ENCODE measurements at regions not wholly inside any gene's neighbourhood (a gene's known extent, or its start where the extent isn't known, plus 50 kb on each side); places are given as distances from the start of the nearest gene placed in this dataset.

DNA sequence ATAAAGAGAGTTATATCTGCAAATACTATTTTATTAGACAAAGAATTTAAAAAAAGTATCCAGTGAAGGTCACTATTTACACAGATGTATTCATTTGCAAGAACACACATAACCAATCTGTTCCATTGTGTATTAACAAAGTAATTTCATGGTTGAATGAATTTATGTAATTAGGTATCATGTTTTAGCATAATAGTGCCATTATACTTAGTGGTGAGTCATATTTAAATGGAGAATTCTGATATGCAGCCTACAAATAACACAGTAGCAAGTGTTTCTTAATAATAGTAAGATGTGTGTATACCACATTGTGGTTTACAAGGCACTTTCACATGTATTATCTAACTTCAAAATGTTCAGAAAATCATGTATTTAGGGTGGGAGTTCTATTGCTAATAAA lies 1028.5 kb upstream of the ACO1 start:
- no peak overlapping the region for H3K4me3 ChIP-seq (ENCODE audit: control insufficient read depth in 2 of 3, extremely low read depth in 1 of 3, insufficient read depth in 2 of 3, low read depth in 1 of 3, low read length in 3 of 3)
- no peaks in the 10 kb centered on the region for H3K9me1 ChIP-seq (ENCODE audit: control insufficient read depth, extremely low read depth, insufficient read depth, low read length)
- TF ChIP-seq, protein P1, sequence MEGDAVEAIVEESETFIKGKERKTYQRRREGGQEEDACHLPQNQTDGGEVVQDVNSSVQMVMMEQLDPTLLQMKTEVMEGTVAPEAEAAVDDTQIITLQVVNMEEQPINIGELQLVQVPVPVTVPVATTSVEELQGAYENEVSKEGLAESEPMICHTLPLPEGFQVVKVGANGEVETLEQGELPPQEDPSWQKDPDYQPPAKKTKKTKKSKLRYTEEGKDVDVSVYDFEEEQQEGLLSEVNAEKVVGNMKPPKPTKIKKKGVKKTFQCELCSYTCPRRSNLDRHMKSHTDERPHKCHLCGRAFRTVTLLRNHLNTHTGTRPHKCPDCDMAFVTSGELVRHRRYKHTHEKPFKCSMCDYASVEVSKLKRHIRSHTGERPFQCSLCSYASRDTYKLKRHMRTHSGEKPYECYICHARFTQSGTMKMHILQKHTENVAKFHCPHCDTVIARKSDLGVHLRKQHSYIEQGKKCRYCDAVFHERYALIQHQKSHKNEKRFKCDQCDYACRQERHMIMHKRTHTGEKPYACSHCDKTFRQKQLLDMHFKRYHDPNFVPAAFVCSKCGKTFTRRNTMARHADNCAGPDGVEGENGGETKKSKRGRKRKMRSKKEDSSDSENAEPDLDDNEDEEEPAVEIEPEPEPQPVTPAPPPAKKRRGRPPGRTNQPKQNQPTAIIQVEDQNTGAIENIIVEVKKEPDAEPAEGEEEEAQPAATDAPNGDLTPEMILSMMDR (optimal IDR thresholded peaks at IDR 0.05 in 1 of 3, IDR thresholded peaks at IDR 0.05 in 1 of 3, conservative IDR thresholded peaks at IDR 0.05 in 1 of 3; ENCODE audit: extremely low read depth in 1 of 3, insufficient read depth in 2 of 3, low read length in 3 of 3) = no peak
- no peak for TF ChIP-seq EZH2 (IDR thresholded peaks at IDR 0.05; ENCODE audit: low read length)
- no peak overlapping the region for H3K9ac ChIP-seq (ENCODE audit: control insufficient read depth, extremely low read depth, insufficient read depth, low read length)
- H3K27me3 ChIP-seq (ENCODE audit: control insufficient read depth, extremely low read depth, insufficient read depth, low read length) = no peaks in the 10 kb centered on the region
- no peaks in the 10 kb centered on the region for H3K79me2 ChIP-seq (ENCODE audit: control insufficient read depth, insufficient read depth, low read length)
- H4K20me1 ChIP-seq (ENCODE audit: control insufficient read depth, extremely low read depth, insufficient read depth, low read length) = no peaks in the 10 kb centered on the region
- H3K27ac ChIP-seq (ENCODE audit: control insufficient read depth, insufficient read depth, low read length) = no peak overlapping the region
- FAIRE-seq = no peak
- dilution Hi-C loops (cut with MboI; ENCODE audit: extremely low pct_ligation_motif_present, low sequenced_read_pairs) = no loop called here
- H3K4me1 ChIP-seq (ENCODE audit: control insufficient read depth, extremely low read depth, insufficient read depth, low read length) = no peaks in the 10 kb centered on the region
- H3K9me3 ChIP-seq (ENCODE audit: control insufficient read depth, low read depth, low read length) = no peaks in the 10 kb centered on the region
- no peak for DNase-seq (ENCODE audit: low read depth, low spot score)
- H2AFZ ChIP-seq (ENCODE audit: control insufficient read depth, low read length) = no peak overlapping the region
- no peak overlapping the region for H3K4me2 ChIP-seq (ENCODE audit: control insufficient read depth, extremely low read depth, insufficient read depth, low read depth, low read length)
- H3K36me3 ChIP-seq (ENCODE audit: control insufficient read depth in 2 of 2, extremely low read depth in 1 of 2, insufficient read depth in 2 of 2, low read length in 2 of 2) = no peaks in the 10 kb centered on the region

- H3K9me1 ChIP-seq (ENCODE audit: control insufficient read depth, extremely low read depth, insufficient read depth, low read length) = no peaks in the 10 kb centered on the region
- no peak overlapping the region for H3K27ac ChIP-seq (ENCODE audit: control insufficient read depth, insufficient read depth, low read length)
- DNase-seq (ENCODE audit: low read depth, low spot score) = no peak
- H3K9me3 ChIP-seq (ENCODE audit: control insufficient read depth, low read depth, low read length) = no peaks in the 10 kb centered on the region
- H4K20me1 ChIP-seq (ENCODE audit: control insufficient read depth, extremely low read depth, insufficient read depth, low read length) = no peaks in the 10 kb centered on the region
- H3K36me3 ChIP-seq (ENCODE audit: control insufficient read depth in 2 of 2, extremely low read depth in 1 of 2, insufficient read depth in 2 of 2, low read length in 2 of 2) = no peaks in the 10 kb centered on the region
- no peak overlapping the region for H3K9ac ChIP-seq (ENCODE audit: control insufficient read depth, extremely low read depth, insufficient read depth, low read length)
- H3K4me3 ChIP-seq (ENCODE audit: control insufficient read depth in 2 of 3, extremely low read depth in 1 of 3, insufficient read depth in 2 of 3, low read depth in 1 of 3, low read length in 3 of 3) = no peak overlapping the region
- no peaks in the 10 kb centered on the region for H3K27me3 ChIP-seq (ENCODE audit: control insufficient read depth, extremely low read depth, insufficient read depth, low read length)
- no peak overlapping the region for H2AFZ ChIP-seq (ENCODE audit: control insufficient read depth, low read length)
- no peak for FAIRE-seq
- H3K4me2 ChIP-seq (ENCODE audit: control insufficient read depth, extremely low read depth, insufficient read depth, low read depth, low read length) = no peak overlapping the region
- no peaks in the 10 kb centered on the region for H3K4me1 ChIP-seq (ENCODE audit: control insufficient read depth, extremely low read depth, insufficient read depth, low read length)
- no peaks in the 10 kb centered on the region for H3K79me2 ChIP-seq (ENCODE audit: control insufficient read depth, insufficient read depth, low read length)
- TF ChIP-seq EZH2 (IDR thresholded peaks at IDR 0.05; ENCODE audit: low read length) = no peak
- dilution Hi-C loops (cut with MboI; ENCODE audit: extremely low pct_ligation_motif_present, low sequenced_read_pairs) = no loop called here
These were observed 1025.4 kb upstream of the ACO1 start for GRCh38 chr9:31359071-31359470.

- Histone ChIP-seq H3K27ac (ENCODE audit: control insufficient read depth, insufficient read depth, low read length) (no peak overlapping the region), H2AFZ (ENCODE audit: control insufficient read depth, low read length) (no peak overlapping the region), H3K36me3 (ENCODE audit: control insufficient read depth in 2 of 2, extremely low read depth in 1 of 2, insufficient read depth in 2 of 2, low read length in 2 of 2) (no peaks in the 10 kb centered on the region), H3K9ac (ENCODE audit: control insufficient read depth, extremely low read depth, insufficient read depth, low read length) (no peak overlapping the region), H3K27me3 (ENCODE audit: control insufficient read depth, extremely low read depth, insufficient read depth, low read length) (no peaks in the 10 kb centered on the region), H3K9me3 (ENCODE audit: control insufficient read depth, low read depth, low read length) (no peaks in the 10 kb centered on the region), H3K4me1 (ENCODE audit: control insufficient read depth, extremely low read depth, insufficient read depth, low read length) (no peaks in the 10 kb centered on the region), H3K4me3 (ENCODE audit: control insufficient read depth in 2 of 3, extremely low read depth in 1 of 3, insufficient read depth in 2 of 3, low read depth in 1 of 3, low read length in 3 of 3) (no peak overlapping the region), H3K9me1 (ENCODE audit: control insufficient read depth, extremely low read depth, insufficient read depth, low read length) (no peaks in the 10 kb centered on the region), H4K20me1 (ENCODE audit: control insufficient read depth, extremely low read depth, insufficient read depth, low read length) (no peaks in the 10 kb centered on the region), H3K4me2 (ENCODE audit: control insufficient read depth, extremely low read depth, insufficient read depth, low read depth, low read length) (no peak overlapping the region), H3K79me2 (ENCODE audit: control insufficient read depth, insufficient read depth, low read length) (no peaks in the 10 kb centered on the region)
- TF ChIP-seq, protein P1 (optimal IDR thresholded peaks at IDR 0.05 in 1 of 3, IDR thresholded peaks at IDR 0.05 in 1 of 3, conservative IDR thresholded peaks at IDR 0.05 in 1 of 3; ENCODE audit: extremely low read depth in 1 of 3, insufficient read depth in 2 of 3, low read length in 3 of 3) = no peak
- TF ChIP-seq EZH2 (IDR thresholded peaks at IDR 0.05; ENCODE audit: low read length) = no peak
- no peak for FAIRE-seq
- DNase-seq (ENCODE audit: low read depth, low spot score) = no peak
- dilution Hi-C loops (cut with MboI; ENCODE audit: extremely low pct_ligation_motif_present, low sequenced_read_pairs) = no loop called here
These were observed 1020.3 kb upstream of the ACO1 start for GRCh38 chr9:31364171-31364570.

All from keratinocyte (primary cell).